ENCODE measurements at regions not wholly inside any gene's neighbourhood (a gene's known extent, or its start where the extent isn't known, plus 50 kb on each side); places are given as distances from the start of the nearest gene placed in this dataset.

DNA sequence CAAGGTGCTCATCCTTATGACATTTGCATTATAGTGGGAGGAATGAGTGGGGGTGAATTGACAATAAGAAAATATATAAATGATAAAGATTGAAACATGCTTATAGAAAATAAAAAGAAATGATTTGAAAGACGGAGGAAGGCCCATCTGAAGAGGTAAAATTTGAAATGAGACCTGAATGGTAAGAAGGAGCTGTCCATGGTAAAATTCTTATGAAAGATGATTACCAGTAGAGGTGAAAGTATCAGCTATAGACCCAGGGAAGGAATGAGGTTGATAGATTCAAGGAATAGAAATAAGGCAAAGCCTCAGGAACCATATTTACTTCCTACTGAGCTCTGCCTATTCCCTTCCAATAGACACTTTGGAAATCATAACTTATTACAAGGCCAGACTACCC, 149.7 kb downstream of the HTR1B start:
- DNase-seq: no peak
- Mint-ChIP-seq H3K36me3 (ENCODE audit: low read depth) (no peaks in the 10 kb centered on the region), H3K4me3 (no peak overlapping the region), H3K4me1 (ENCODE audit: low read depth) (no peaks in the 10 kb centered on the region; the same call in 1 of the 2 replicates), H3K27ac (no peak overlapping the region), H3K9me3 (no peaks in the 10 kb centered on the region), H3K27me3 (ENCODE audit: insufficient read depth) (no peaks in the 10 kb centered on the region)
- TF ChIP-seq, protein P1, sequence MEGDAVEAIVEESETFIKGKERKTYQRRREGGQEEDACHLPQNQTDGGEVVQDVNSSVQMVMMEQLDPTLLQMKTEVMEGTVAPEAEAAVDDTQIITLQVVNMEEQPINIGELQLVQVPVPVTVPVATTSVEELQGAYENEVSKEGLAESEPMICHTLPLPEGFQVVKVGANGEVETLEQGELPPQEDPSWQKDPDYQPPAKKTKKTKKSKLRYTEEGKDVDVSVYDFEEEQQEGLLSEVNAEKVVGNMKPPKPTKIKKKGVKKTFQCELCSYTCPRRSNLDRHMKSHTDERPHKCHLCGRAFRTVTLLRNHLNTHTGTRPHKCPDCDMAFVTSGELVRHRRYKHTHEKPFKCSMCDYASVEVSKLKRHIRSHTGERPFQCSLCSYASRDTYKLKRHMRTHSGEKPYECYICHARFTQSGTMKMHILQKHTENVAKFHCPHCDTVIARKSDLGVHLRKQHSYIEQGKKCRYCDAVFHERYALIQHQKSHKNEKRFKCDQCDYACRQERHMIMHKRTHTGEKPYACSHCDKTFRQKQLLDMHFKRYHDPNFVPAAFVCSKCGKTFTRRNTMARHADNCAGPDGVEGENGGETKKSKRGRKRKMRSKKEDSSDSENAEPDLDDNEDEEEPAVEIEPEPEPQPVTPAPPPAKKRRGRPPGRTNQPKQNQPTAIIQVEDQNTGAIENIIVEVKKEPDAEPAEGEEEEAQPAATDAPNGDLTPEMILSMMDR (IDR thresholded peaks at IDR 0.05): no peak

DNA sequence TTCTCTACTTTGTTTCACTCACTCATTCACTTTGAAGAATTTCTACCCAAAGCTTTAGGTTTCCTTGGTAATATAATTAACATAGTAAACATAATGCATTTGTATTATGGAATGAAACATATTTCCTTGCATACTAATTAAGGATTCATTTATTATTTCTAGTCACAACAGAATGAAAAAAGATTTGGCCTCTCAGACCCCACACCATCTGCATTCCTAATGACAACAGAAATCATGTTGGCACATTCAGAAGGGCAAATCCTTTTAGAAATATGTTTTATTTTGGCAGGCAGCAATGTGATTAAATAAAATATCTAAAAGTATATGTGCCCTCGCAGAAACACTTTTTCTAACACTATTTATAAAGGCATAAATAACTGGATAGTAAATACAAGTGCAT, 163.4 kb downstream of the HTR1B start:
- peaks cover 8% of the 10 kb centered on the region for H3K9me3 Mint-ChIP-seq
- no peak for DNase-seq

DNA sequence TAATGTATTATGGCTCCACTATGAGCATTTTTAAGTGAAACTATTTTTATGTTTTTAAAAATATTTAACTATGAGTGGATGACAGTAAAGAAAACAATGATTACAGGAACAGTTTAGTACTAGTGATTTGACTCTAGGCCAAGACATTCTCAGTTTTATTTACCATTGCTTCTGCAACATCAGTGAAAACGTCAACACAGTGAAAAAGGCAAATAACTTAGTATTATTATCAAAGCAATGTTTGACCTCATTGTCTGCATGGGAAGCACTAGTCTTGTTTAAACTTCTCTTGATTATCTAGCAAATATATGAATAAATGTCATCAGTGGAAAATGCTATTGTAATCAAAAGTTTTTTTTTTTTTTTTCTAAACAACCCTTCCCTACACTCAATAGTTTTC, 165.0 kb downstream of the HTR1B start:
- no peak overlapping the region for H3K27ac Mint-ChIP-seq
- DNase-seq: no peak
- no peaks in the 10 kb centered on the region for H3K27me3 Mint-ChIP-seq (ENCODE audit: insufficient read depth)
- no peaks in the 10 kb centered on the region for H3K9me3 Mint-ChIP-seq
- peaks cover 9% of the 10 kb centered on the region for H3K36me3 Mint-ChIP-seq (ENCODE audit: low read depth)
- H3K4me1 Mint-ChIP-seq (ENCODE audit: low read depth): peaks cover 41% of the 10 kb centered on the region
- H3K4me3 Mint-ChIP-seq: no peak overlapping the region
- TF ChIP-seq, protein P1 (IDR thresholded peaks at IDR 0.05): no peak

More for the DNA sequence above, 163.4 kb downstream of the HTR1B start:
- Mint-ChIP-seq H3K4me3 (no peak overlapping the region), H3K27ac (no peak overlapping the region), H3K36me3 (ENCODE audit: low read depth) (peaks cover 19% of the 10 kb centered on the region), H3K4me1 (ENCODE audit: low read depth) (peaks cover 26% of the 10 kb centered on the region), H3K27me3 (ENCODE audit: insufficient read depth) (no peaks in the 10 kb centered on the region)
- TF ChIP-seq, protein P1 (IDR thresholded peaks at IDR 0.05): no peak

DNA sequence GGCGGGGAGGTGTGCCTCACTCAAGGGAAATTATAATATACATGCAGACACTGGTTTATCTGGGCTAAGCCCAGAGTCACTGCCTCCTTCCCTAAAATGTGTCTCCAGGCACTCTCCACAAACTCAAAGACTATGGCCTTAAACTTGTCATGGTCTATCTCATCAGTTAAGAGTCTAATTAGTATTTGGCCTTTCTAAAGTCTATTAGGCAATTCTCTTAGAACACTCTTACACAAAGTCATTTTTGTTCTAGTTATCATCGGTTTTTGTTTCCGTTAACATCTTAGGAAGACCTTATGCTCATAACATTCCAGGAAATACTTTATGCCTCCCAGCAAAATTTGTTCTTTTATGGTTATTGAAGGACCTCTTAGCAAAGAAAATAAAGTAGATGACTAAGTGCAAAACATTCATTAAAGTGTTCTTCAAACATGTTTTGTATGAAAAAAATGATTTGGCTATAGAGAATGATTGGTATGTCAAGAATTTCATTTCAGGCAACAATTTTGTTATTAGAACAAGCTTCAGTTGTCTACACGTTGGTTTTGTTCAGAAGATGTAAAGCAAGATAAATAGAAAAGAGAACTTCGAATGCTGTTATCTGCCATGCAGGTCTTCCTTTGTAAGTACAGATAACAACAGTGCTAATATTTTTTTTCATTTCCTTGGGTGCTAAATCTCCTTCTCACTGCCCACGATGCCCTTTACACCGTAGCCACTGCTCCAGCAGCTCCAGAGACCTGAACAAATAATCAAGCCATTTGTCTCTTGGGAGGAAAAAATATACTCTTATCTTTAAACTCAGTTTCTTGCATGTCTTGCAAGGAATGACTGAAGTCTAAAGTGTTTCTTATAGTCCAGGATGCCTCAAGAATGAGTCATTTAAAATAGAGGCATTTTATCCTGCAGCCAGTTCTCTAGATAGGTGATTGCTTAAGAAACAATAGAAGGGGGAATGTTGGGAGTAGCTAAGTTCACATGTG, 170.4 kb downstream of the HTR1B start:
- peaks cover 74% of the 10 kb centered on the region for H3K4me1 Mint-ChIP-seq (ENCODE audit: low read depth)
- H3K36me3 Mint-ChIP-seq (ENCODE audit: low read depth): peaks cover 9% of the 10 kb centered on the region

DNA sequence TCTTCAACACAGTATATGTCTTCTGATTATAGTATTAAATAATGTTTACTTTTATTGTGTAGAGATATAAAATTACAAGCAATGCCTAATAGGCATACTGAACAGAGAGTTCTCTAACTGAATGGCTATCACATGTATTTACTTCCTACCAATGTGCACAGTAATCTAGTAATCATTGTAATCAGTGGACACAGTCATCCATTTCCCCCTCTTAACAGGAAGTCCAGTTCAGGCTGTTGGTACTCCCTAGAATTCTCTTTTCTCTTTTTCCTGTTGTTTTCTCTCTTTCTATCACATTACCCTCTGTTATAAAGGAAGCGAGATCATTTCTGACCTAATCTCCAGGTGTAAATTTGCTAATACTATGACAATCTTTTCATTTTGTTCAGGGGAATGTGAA, 172.5 kb downstream of the HTR1B start:
- no peaks in the 10 kb centered on the region; the same call in 1 of the 2 replicates for H3K27me3 Mint-ChIP-seq (ENCODE audit: insufficient read depth)
- no peak for DNase-seq
- H3K27ac Mint-ChIP-seq: no peak overlapping the region
- no peaks in the 10 kb centered on the region for H3K9me3 Mint-ChIP-seq
- no peak overlapping the region for H3K4me3 Mint-ChIP-seq
- H3K36me3 Mint-ChIP-seq (ENCODE audit: low read depth): peaks cover 1% of the 10 kb centered on the region
- peaks cover 85% of the 10 kb centered on the region for H3K4me1 Mint-ChIP-seq (ENCODE audit: low read depth)
- TF ChIP-seq, protein P1 (IDR thresholded peaks at IDR 0.05): no peak

More for the DNA sequence above, 170.4 kb downstream of the HTR1B start:
- H3K9me3 Mint-ChIP-seq: no peaks in the 10 kb centered on the region
- peak overlapping the region; percentile 92 for H3K27ac Mint-ChIP-seq
- TF ChIP-seq, protein P1 (IDR thresholded peaks at IDR 0.05): no peak
- peak overlapping the region; percentile 77 for H3K4me3 Mint-ChIP-seq
- peak; percentile 89 for DNase-seq
- no peaks in the 10 kb centered on the region; the same call in 1 of the 2 replicates for H3K27me3 Mint-ChIP-seq (ENCODE audit: insufficient read depth)
